ENCODE measurements at regions not wholly inside any gene's neighbourhood (a gene's known extent, or its start where the extent isn't known, plus 50 kb on each side); places are given as distances from the start of the nearest gene placed in this dataset.

DNA sequence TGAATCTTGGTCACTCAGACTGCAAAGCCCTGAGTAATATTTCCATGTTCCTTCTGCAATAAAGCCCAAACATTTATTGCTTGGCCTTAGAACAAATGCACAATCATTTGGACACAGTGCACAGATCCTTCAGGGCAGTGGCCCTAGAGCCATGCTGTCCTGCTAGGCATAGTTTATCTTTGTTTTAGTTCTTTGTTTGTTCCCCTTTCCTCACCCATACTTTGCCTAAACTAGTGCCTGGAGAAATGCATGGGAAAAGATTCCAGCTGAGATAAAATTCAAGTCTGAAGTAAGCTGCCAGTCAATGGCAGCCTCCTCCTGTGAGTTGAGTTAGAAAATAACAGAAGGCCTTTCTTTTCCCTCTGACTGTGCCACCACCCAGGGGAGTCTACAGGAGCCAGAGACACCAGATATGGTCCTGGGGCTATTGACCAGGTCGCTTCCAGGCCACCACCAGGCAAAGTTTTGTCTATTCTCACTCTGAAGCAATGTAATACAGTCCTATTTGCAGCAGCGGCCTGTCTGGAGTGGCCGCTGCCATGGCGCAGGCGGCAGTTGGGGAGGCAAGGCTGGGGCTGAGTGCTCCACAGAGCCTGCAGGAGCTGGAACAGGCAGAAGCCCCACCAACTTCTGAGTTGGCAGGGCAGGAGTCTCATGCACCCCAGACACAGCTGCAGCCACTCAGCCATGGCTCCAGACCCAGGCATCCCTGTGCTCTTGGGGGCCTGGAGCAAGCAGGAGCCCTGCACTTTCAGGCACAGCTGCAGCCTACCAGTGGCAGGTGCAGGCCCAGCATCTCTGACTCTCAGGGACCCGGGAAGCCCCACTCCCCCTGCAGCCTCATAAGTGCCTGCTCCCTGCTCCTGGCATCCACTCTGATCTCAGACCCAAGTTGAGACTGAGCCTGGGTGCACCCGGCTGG, 258.6 kb downstream of the GPATCH2 start:
- in situ Hi-C loops (cut with MboI; ENCODE audit: low sequenced_read_pairs) = no loop called here

More for the DNA sequence above, 258.6 kb downstream of the GPATCH2 start:
- H3K4me3 ChIP-seq (ENCODE audit: insufficient read depth, low read depth, low read length) = no peak overlapping the region
- peaks cover 4% of the 10 kb centered on the region; the same call in 1 of the 2 replicates for H3K9me3 ChIP-seq (ENCODE audit: control insufficient read depth, insufficient read depth, low read length)
- H3K14ac ChIP-seq (replicated peaks; ENCODE audit: low read depth, low read length) = no peak overlapping the region
- no peaks in the 10 kb centered on the region for H4K20me1 ChIP-seq (ENCODE audit: insufficient read depth, low read length)
- H2BK20ac ChIP-seq (ENCODE audit: low read depth, low read length) = no peak overlapping the region
- dilution Hi-C loops (cut with HindIII; ENCODE audit: low sequenced_read_pairs, unreplicated experiment) (no loop called here), intact Hi-C loops (cut with micrococcal nuclease) (no loop called here)
- no peaks in the 10 kb centered on the region for H3K79me1 ChIP-seq (ENCODE audit: low read depth in 1 of 2, low read length in 2 of 2)
- H2BK15ac ChIP-seq (ENCODE audit: low read depth, low read length) = no peak overlapping the region
- TF ChIP-seq, protein P1, sequence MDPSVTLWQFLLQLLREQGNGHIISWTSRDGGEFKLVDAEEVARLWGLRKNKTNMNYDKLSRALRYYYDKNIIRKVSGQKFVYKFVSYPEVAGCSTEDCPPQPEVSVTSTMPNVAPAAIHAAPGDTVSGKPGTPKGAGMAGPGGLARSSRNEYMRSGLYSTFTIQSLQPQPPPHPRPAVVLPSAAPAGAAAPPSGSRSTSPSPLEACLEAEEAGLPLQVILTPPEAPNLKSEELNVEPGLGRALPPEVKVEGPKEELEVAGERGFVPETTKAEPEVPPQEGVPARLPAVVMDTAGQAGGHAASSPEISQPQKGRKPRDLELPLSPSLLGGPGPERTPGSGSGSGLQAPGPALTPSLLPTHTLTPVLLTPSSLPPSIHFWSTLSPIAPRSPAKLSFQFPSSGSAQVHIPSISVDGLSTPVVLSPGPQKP (IDR thresholded peaks at IDR 0.05; ENCODE audit: borderline replicate concordance, low read depth, low read length) = no peak
- TF ChIP-seq CHD1 (IDR thresholded peaks at IDR 0.05; ENCODE audit: low read depth, low read length) (no peak), NFE2L2 (IDR thresholded peaks at IDR 0.05; ENCODE audit: low read depth, low read length) (no peak), MAFK (IDR thresholded peaks at IDR 0.05; ENCODE audit: low read depth, low read length) (no peak), CEBPB (IDR thresholded peaks at IDR 0.05; ENCODE audit: low read depth, low read length) (no peak), RCOR1 (IDR thresholded peaks at IDR 0.05; ENCODE audit: insufficient replicate concordance, low read length) (no peak), MXI1 (IDR thresholded peaks at IDR 0.05; ENCODE audit: borderline replicate concordance, low read depth, low read length) (no peak), SMC3 (IDR thresholded peaks at IDR 0.05; ENCODE audit: low read depth, low read length) (no peak), BHLHE40 (IDR thresholded peaks at IDR 0.05; ENCODE audit: low read depth, low read length) (no peak), MAZ (IDR thresholded peaks at IDR 0.05; ENCODE audit: borderline replicate concordance, low read depth, low read length) (no peak), RFX5 (IDR thresholded peaks at IDR 0.05; ENCODE audit: low read depth, low read length) (no peak), POLR2A (IDR thresholded peaks at IDR 0.05; ENCODE audit: low read depth, low read length) (no peak), RAD21 (IDR thresholded peaks at IDR 0.05; ENCODE audit: low read length) (no peak)
- TF ChIP-seq, protein P2, sequence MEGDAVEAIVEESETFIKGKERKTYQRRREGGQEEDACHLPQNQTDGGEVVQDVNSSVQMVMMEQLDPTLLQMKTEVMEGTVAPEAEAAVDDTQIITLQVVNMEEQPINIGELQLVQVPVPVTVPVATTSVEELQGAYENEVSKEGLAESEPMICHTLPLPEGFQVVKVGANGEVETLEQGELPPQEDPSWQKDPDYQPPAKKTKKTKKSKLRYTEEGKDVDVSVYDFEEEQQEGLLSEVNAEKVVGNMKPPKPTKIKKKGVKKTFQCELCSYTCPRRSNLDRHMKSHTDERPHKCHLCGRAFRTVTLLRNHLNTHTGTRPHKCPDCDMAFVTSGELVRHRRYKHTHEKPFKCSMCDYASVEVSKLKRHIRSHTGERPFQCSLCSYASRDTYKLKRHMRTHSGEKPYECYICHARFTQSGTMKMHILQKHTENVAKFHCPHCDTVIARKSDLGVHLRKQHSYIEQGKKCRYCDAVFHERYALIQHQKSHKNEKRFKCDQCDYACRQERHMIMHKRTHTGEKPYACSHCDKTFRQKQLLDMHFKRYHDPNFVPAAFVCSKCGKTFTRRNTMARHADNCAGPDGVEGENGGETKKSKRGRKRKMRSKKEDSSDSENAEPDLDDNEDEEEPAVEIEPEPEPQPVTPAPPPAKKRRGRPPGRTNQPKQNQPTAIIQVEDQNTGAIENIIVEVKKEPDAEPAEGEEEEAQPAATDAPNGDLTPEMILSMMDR (conservative IDR thresholded peaks at IDR 0.05; ENCODE audit: low read depth, low read length) = no peak
- no peak overlapping the region for H4K91ac ChIP-seq (ENCODE audit: insufficient read depth, low read depth, low read length)
- H3K36me3 ChIP-seq (ENCODE audit: control insufficient read depth, insufficient read depth, low read length) = no peaks in the 10 kb centered on the region
- BruUV-seq (replicated peaks) = no TSS peak
- ATAC-seq (ENCODE audit: low read depth) (no peak), DNase-seq (no peak)
- H3K18ac ChIP-seq (ENCODE audit: low read depth, low read length) = no peak overlapping the region
- no peak overlapping the region for H2AK9ac ChIP-seq (replicated peaks; ENCODE audit: low read depth, low read length, poor library complexity)
- POLR2A ChIA-PET (ENCODE audit: unreplicated experiment) = no interaction called here
- no peaks in the 10 kb centered on the region for H3K9me1 ChIP-seq (ENCODE audit: insufficient read depth, low read length)
- H2BK5ac ChIP-seq (ENCODE audit: low read depth, low read length, poor library complexity, severe bottlenecking) = no peak overlapping the region
- CTCF ChIA-PET = interaction anchor here (0.6 kb wide), 2 partner anchors 29 to 662 kb away, joined by 3 to 4 read pairs; no protein-coding TSS in a partner anchor
- H2AFZ ChIP-seq (replicated peaks; ENCODE audit: low read length, poor library complexity) = no peak overlapping the region
- H3K27me3 ChIP-seq (ENCODE audit: control insufficient read depth, insufficient read depth, low read length) = no peaks in the 10 kb centered on the region
- no peak overlapping the region for H2BK120ac ChIP-seq (ENCODE audit: low read depth, low read length)
- H3K4me1 ChIP-seq (ENCODE audit: control insufficient read depth, insufficient read depth, low read length) = no peaks in the 10 kb centered on the region
- H2AK5ac ChIP-seq (ENCODE audit: low read depth, low read length) = no peak overlapping the region
- H3K27ac ChIP-seq (ENCODE audit: insufficient read depth, low read length) = no peak overlapping the region
- H3K4me2 ChIP-seq (ENCODE audit: low read depth, low read length) = no peak overlapping the region
- no peak overlapping the region for H4K5ac ChIP-seq (ENCODE audit: low read depth, low read length)
- no peak overlapping the region for H3K4ac ChIP-seq (ENCODE audit: low read depth, low read length)
- no peak overlapping the region for H3K9ac ChIP-seq (ENCODE audit: low read depth, low read length)
- no peak overlapping the region for H3K56ac ChIP-seq (ENCODE audit: extremely low read depth, insufficient read depth, low read length)
- WGBS, 2 experiments (ENCODE audit: extremely low coverage in 2 of 2, insufficient read length in 1 of 2) = 81% methylated on average over 4 of the region's 7 CpGs; no CpG with 5 or more reads in 1 of the 2 experiments
- H3K23ac ChIP-seq (ENCODE audit: low read depth, low read length) = no peak overlapping the region
- H4K8ac ChIP-seq (ENCODE audit: low read depth in 2 of 2, low read length in 2 of 2) = no peak overlapping the region

Measured in IMR-90 (cell line).